T-helper 1 cell treated with Interleukin-12 subunit alpha and Interleukin-12 subunit beta and Interleukin-4 antibody, amounts not matched to agents 30 ng/mL and 1 ng/mL, for 36 hours (primary cell): ENCODE measurements at regions not wholly inside any gene's neighbourhood (a gene's known extent, or its start where the extent isn't known, plus 50 kb on each side); places are given as distances from the start of the nearest gene placed in this dataset.
"Not testable (repeated sequence)": the region's sequence is repeated elsewhere in the genome, so short reads cannot be mapped to it uniquely, and the experiment has no call there.

ENCODE experiments used
- intact Hi-C: fragments of 100-400 bp; cut with micrococcal nuclease; formaldehyde crosslinking; loops from one replicate; pipeline ENCODE4 v1.15.1; 2024

- intact Hi-C loops, result no loop called here
Measured at GRCh38 chr13:78098249-78098648, 179.6 kb upstream of the EDNRB start.

GRCh38 chr13:78096221-78096620 is 177.6 kb upstream of the EDNRB start:
- intact Hi-C loops, result no loop called here

GRCh38 chr13:78087966-78088678 is 169.5 kb upstream of the EDNRB start:
- intact Hi-C loops, result no loop called here

GRCh38 chr13:78085434-78086225 is 167.0 kb upstream of the EDNRB start:
- intact Hi-C loops, result no loop called here

GRCh38 chr13:78084401-78084800 is 165.8 kb upstream of the EDNRB start:
- intact Hi-C loops, result no loop called here

GRCh38 chr13:78078168-78078567 is 159.5 kb upstream of the EDNRB start:
- intact Hi-C loops, result no loop called here

GRCh38 chr13:78067290-78067689 is 148.7 kb upstream of the EDNRB start:
- intact Hi-C loops, result no loop called here

GRCh38 chr13:78065141-78065540 is 146.5 kb upstream of the EDNRB start:
- intact Hi-C loops, result no loop called here

- intact Hi-C loops, result no loop called here
Measured at GRCh38 chr13:78061806-78062205, 143.2 kb upstream of the EDNRB start.

- intact Hi-C loops, result no loop called here
Measured at GRCh38 chr13:78060966-78061365, 142.3 kb upstream of the EDNRB start.

- intact Hi-C loops, result not testable (repeated sequence)
Measured at GRCh38 chr13:78056865-78057264, 138.2 kb upstream of the EDNRB start.

GRCh38 chr13:78054157-78054556 is 135.5 kb upstream of the EDNRB start:
- intact Hi-C loops, result no loop called here

GRCh38 chr13:78047151-78047550 is 128.5 kb upstream of the EDNRB start:
- intact Hi-C loops, result no loop called here

GRCh38 chr13:78046331-78046730 is 127.7 kb upstream of the EDNRB start:
- intact Hi-C loops, result no loop called here

- intact Hi-C loops, result no loop called here
Measured at GRCh38 chr13:78045916-78046315, 127.3 kb upstream of the EDNRB start.

- intact Hi-C loops, result not testable (repeated sequence)
Measured at GRCh38 chr13:78041366-78041765, 122.7 kb upstream of the EDNRB start.

- intact Hi-C loops, result no loop called here
Measured at GRCh38 chr13:78040205-78040830, 121.7 kb upstream of the EDNRB start.

GRCh38 chr13:78036841-78037240 is 118.2 kb upstream of the EDNRB start:
- intact Hi-C loops, result no loop called here

- intact Hi-C loops, result no loop called here
Measured at GRCh38 chr13:78035500-78035899, 116.9 kb upstream of the EDNRB start.

GRCh38 chr13:78033509-78033908 is 114.9 kb upstream of the EDNRB start:
- intact Hi-C loops, result no loop called here

GRCh38 chr13:78032132-78032531 is 113.5 kb upstream of the EDNRB start:
- intact Hi-C loops, result no loop called here

- intact Hi-C loops, result no loop called here
Measured at GRCh38 chr13:78030341-78030896, 111.8 kb upstream of the EDNRB start.
